DOHH2 (cell line): ENCODE measurements at regions not wholly inside any gene's neighbourhood (a gene's known extent, or its start where the extent isn't known, plus 50 kb on each side); places are given as distances from the start of the nearest gene placed in this dataset.

Source experiments
- EZH2phosphoT487 ChIP-seq: fragments of 200-600 bp; sonication (generic); IDR thresholded peaks from 2 replicates; pipeline ENCODE4 v1.6.1; 2017; ENCODE audit warnings: borderline replicate concordance, mild to moderate bottlenecking, antibody characterized with exemption, low read length, moderate library complexity, mixed read lengths
- TF ChIP-seq, protein P1 (sequence below): fragments of 200-600 bp; sonication (generic); IDR thresholded peaks from one replicate; pipeline ENCODE4 v1.5.1; 2014; ENCODE audit warnings: antibody characterized with exemption, mild to moderate bottlenecking, low read depth, low read length; ENCODE audit not compliant: poor library complexity, severe bottlenecking

DNA sequence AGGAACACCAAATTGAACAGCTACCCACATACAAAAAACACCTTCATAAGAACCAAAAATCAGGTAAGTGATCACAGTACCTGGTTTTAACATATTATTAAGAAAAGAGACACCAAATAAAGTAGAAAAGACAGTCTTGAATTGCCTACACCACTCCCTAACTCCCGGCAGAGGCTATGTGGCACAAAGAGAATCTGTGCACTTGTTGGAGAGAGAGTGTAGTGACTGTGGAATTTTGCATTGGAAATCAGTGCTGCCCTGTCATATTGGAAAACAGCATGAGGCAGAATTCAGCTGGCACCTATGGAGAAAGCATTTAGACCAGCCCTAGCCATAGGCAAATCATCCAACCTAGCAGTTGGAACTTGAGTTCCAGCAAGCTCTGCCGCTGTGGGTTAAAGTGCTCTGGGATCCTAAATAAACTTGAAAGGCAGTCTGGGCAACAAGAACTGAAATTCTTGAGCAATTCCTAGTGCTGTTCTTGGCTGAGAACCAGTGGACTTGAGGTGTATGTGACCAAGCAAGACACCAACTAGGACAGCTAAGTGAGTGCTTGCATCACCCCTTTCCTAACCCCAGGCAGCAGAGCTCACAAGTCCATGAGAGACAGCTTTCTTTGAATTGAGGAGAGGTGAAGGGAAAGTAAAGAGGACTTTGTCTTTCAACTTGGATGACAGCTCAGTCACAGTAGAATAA, 969.6 kb upstream of the ALCAM start:
- TF ChIP-seq, protein P1, sequence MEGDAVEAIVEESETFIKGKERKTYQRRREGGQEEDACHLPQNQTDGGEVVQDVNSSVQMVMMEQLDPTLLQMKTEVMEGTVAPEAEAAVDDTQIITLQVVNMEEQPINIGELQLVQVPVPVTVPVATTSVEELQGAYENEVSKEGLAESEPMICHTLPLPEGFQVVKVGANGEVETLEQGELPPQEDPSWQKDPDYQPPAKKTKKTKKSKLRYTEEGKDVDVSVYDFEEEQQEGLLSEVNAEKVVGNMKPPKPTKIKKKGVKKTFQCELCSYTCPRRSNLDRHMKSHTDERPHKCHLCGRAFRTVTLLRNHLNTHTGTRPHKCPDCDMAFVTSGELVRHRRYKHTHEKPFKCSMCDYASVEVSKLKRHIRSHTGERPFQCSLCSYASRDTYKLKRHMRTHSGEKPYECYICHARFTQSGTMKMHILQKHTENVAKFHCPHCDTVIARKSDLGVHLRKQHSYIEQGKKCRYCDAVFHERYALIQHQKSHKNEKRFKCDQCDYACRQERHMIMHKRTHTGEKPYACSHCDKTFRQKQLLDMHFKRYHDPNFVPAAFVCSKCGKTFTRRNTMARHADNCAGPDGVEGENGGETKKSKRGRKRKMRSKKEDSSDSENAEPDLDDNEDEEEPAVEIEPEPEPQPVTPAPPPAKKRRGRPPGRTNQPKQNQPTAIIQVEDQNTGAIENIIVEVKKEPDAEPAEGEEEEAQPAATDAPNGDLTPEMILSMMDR, result no peak
- no peak for TF ChIP-seq EZH2phosphoT487
